Mesenchymal stem cell (in vitro differentiated cells and primary cell): ENCODE measurements at regions not wholly inside any gene's neighbourhood (a gene's known extent, or its start where the extent isn't known, plus 50 kb on each side); places are given as distances from the start of the nearest gene placed in this dataset.

ENCODE experiments used
- DNase-seq: peaks from one replicate; pipeline ENCODE4 v3.0.0-alpha.2; 2013
- H2AFZ ChIP-seq: one replicate; pipeline ENCODE4 v1.6.1; 2013; ENCODE audit warnings: low read depth, mild to moderate bottlenecking, control low read depth, inconsistent platforms, low read length, moderate library complexity
- H2AK5ac ChIP-seq: 2 replicates; pipeline ENCODE4 v1.6.1; 2013; ENCODE audit warnings: low read length, moderate library complexity, mild to moderate bottlenecking, inconsistent platforms; ENCODE audit not compliant: severe bottlenecking
- H2BK120ac ChIP-seq: one replicate; pipeline ENCODE4 v1.6.1; 2013; ENCODE audit warnings: low read depth, mild to moderate bottlenecking, inconsistent platforms, low read length, moderate library complexity
- H2BK12ac ChIP-seq, 2 experiments: one replicate each; pipeline ENCODE4 v1.6.1; 2013; ENCODE audit warnings: inconsistent platforms in 2 of 2, low read length in 2 of 2, mild to moderate bottlenecking in 2 of 2, moderate library complexity in 2 of 2, control low read depth in 1 of 2
- H2BK15ac ChIP-seq: one replicate; pipeline ENCODE4 v1.6.1; 2013; ENCODE audit warnings: mild to moderate bottlenecking, low read depth, inconsistent platforms; ENCODE audit not compliant: poor library complexity, severe bottlenecking
- H2BK5ac ChIP-seq: 2 replicates; pipeline ENCODE4 v1.6.1; 2013; ENCODE audit warnings: low read depth, mild to moderate bottlenecking, low read length, control low read depth, inconsistent platforms; ENCODE audit not compliant: poor library complexity, severe bottlenecking
- H3K14ac ChIP-seq, 2 experiments: one replicate each; pipeline ENCODE4 v1.6.1; 2013; ENCODE audit warnings: inconsistent platforms in 2 of 2, low read length in 2 of 2, control low read depth in 1 of 2, mild to moderate bottlenecking in 1 of 2, moderate library complexity in 1 of 2
- H3K18ac ChIP-seq, 2 experiments: one replicate each; pipeline ENCODE4 v1.6.1; 2013; ENCODE audit warnings: inconsistent platforms in 2 of 2, low read length in 2 of 2, control low read depth in 1 of 2, low read depth in 1 of 2, mild to moderate bottlenecking in 1 of 2
- H3K23ac ChIP-seq, 2 experiments: one replicate each; pipeline ENCODE4 v1.6.1; 2013; ENCODE audit warnings: inconsistent platforms in 2 of 2, low read length in 2 of 2, mild to moderate bottlenecking in 2 of 2, moderate library complexity in 2 of 2, control low read depth in 1 of 2
- H3K27ac ChIP-seq: 2 replicates; pipeline ENCODE4 v1.5.1; 2013; ENCODE audit warnings: mild to moderate bottlenecking, moderate library complexity, low read length, control low read depth, inconsistent platforms; ENCODE audit not compliant: poor library complexity, severe bottlenecking
- H3K27me3 ChIP-seq, 2 experiments: 2 replicates each; pipeline versions ENCODE4 v1.6.1 to v1.7.0; 2013; ENCODE audit warnings: low read length in 2 of 2, mild to moderate bottlenecking in 2 of 2, moderate library complexity in 2 of 2, control low read depth in 1 of 2, inconsistent platforms in 1 of 2; ENCODE audit not compliant: control insufficient read depth in 1 of 2, insufficient read depth in 1 of 2
- H3K36me3 ChIP-seq, 2 experiments: 2 replicates each; pipeline versions ENCODE4 v1.6.1 to v1.7.0; 2013; ENCODE audit warnings: low read length in 2 of 2, control low read depth in 1 of 2, inconsistent platforms in 1 of 2, low read depth in 1 of 2, mild to moderate bottlenecking in 1 of 2; ENCODE audit not compliant: insufficient read depth in 2 of 2, control insufficient read depth in 1 of 2
- H3K4ac ChIP-seq, 2 experiments: one replicate each; pipeline ENCODE4 v1.6.1; 2013; ENCODE audit warnings: inconsistent platforms in 2 of 2, low read length in 2 of 2, mild to moderate bottlenecking in 2 of 2, moderate library complexity in 2 of 2, control low read depth in 1 of 2, low read depth in 1 of 2
- H3K4me1 ChIP-seq: 2 replicates; pipeline ENCODE4 v1.6.1; 2013; ENCODE audit warnings: low read depth, low read length, control low read depth; ENCODE audit not compliant: control insufficient read depth, insufficient read depth
- H3K4me2 ChIP-seq: 2 replicates; pipeline ENCODE4 v1.6.1; 2013; ENCODE audit warnings: low read length, mild to moderate bottlenecking, inconsistent platforms; ENCODE audit not compliant: poor library complexity, severe bottlenecking
- H3K4me3 ChIP-seq, 2 experiments: 2 replicates each; pipeline versions ENCODE4 v1.5.1 to v1.7.0; 2013; ENCODE audit warnings: low read length in 2 of 2, mild to moderate bottlenecking in 2 of 2, control low read depth in 1 of 2, low read depth in 1 of 2; ENCODE audit not compliant: insufficient read depth in 1 of 2
- H3K79me1 ChIP-seq: replicated peaks from 2 replicates; pipeline ENCODE4 v1.6.1; 2013; ENCODE audit warnings: mild to moderate bottlenecking, control low read depth, low read length, inconsistent platforms; ENCODE audit not compliant: poor library complexity, severe bottlenecking
- H3K9ac ChIP-seq: 2 replicates; pipeline ENCODE4 v1.7.0; 2013; ENCODE audit warnings: mild to moderate bottlenecking, low read length, moderate library complexity
- H3K9me3 ChIP-seq: 2 replicates; pipeline ENCODE4 v1.7.0; 2013; ENCODE audit warnings: mild to moderate bottlenecking, low read length; ENCODE audit not compliant: control insufficient read depth
- H4K8ac ChIP-seq: one replicate; pipeline ENCODE4 v1.6.1; 2013; ENCODE audit warnings: inconsistent platforms, mild to moderate bottlenecking, low read length, moderate library complexity
- H4K91ac ChIP-seq: one replicate; pipeline ENCODE4 v1.6.1; 2013; ENCODE audit warnings: mild to moderate bottlenecking, low read length, inconsistent platforms
- WGBS: methylation state at CpG from one replicate; pipeline ENCODE4 v1.1.7; 2013; ENCODE audit warnings: mixed read lengths; 5-methylcytosine and 5-hydroxymethylcytosine counted together

DNA sequence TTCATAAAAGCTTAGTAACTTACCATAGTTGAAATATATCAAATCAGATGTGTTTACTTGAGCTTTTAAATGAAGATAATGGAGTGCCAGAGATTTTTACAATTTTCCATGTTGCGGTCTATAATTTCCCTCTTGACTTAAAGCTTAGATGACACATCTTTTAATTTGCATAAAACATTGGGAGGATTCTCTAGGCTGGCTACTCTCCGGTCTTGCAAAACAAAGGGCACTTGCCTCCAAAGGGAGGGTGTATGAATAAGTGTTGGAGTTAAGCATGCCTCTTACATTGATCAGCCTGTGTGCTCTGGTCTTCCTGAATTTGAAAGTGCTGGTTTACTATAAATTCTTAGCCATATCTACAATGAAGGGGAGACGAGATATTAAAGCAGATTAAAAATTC lies 336.4 kb upstream of the NAV3 start:
- Histone ChIP-seq H3K4me1 (peaks cover 3% of the 10 kb centered on the region), H3K23ac (no peak overlapping the region), H3K27ac (no peak overlapping the region), H3K27me3 (no peaks in the 10 kb centered on the region), H2AFZ (no peak overlapping the region), H2BK5ac (no peak overlapping the region), H3K79me1 (no peaks in the 10 kb centered on the region), H3K9ac (no peak overlapping the region), H2BK120ac (no peak overlapping the region), H2AK5ac (no peak overlapping the region), H4K8ac (no peak overlapping the region), H3K4me3 (no peak overlapping the region), H3K4ac (no peak overlapping the region), H3K14ac (no peak overlapping the region), H3K36me3 (no peaks in the 10 kb centered on the region), H3K18ac (no peak overlapping the region), H2BK15ac (no peak overlapping the region), H4K91ac (no peak overlapping the region), H2BK12ac (no peak overlapping the region), H3K9me3 (no peaks in the 10 kb centered on the region), H3K4me2 (no peak overlapping the region)
- no peak for DNase-seq
- 94% methylated on average over 1 of the region's 3 CpGs for WGBS

DNA sequence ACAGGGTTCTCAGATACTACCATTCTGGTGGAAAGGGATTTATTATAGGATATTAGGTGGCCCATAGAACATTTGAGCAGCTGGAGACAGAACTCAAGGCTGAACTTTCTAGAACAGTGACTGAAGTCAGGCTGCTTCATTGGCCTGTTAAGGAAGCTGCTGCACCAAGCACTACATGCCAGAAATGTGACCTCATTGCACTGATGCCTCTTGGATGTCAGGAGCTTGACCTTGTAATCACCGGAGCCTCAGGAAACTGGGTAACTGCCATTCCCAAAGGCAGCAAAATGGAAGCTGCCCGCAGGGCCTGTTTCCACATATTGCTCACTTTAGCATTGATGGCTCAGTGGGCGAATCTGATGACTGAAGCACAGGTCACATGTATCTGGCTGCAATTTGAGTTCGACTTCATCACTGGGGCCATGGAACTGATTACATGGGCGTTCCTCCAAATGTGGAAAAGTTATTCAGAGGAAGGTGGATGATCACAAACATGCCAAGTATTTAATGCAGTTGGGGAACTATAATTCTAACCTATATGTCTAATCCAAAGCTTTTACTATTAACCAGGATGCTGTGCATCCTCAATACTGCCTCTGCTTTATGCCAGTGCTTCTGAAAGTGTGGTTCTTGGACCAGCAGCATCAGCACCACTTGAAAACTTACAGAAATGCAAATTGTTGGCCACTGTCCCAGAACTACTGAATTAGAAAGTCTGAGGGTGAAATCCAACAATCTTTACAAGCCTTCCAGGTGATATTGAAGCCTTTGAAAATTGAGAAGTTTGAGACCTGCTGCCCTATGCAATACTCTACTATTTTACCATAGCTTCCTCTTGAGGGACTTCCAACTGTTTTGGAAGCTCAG lies 337.2 kb upstream of the NAV3 start:
- Histone ChIP-seq H3K9ac (no peak overlapping the region), H2BK120ac (no peak overlapping the region), H3K4ac (no peak overlapping the region), H2BK15ac (no peak overlapping the region), H3K14ac (no peak overlapping the region), H3K4me1 (peaks cover 3% of the 10 kb centered on the region), H2BK5ac (no peak overlapping the region), H3K4me3 (no peak overlapping the region), H3K27ac (no peak overlapping the region), H2AFZ (no peak overlapping the region), H3K36me3 (no peaks in the 10 kb centered on the region), H3K79me1 (no peaks in the 10 kb centered on the region), H2BK12ac (no peak overlapping the region), H4K91ac (no peak overlapping the region), H3K23ac (no peak overlapping the region), H4K8ac (no peak overlapping the region), H3K18ac (no peak overlapping the region), H3K9me3 (no peaks in the 10 kb centered on the region), H3K4me2 (no peak overlapping the region), H2AK5ac (no peak overlapping the region), H3K27me3 (no peaks in the 10 kb centered on the region)
- no peak for DNase-seq
- 52% methylated on average over 5 of the region's 5 CpGs for WGBS

- Histone ChIP-seq H4K91ac (no peak overlapping the region), H3K4ac (no peak overlapping the region), H3K4me3 (no peak overlapping the region), H3K18ac (no peak overlapping the region), H3K9me3 (no peaks in the 10 kb centered on the region), H2BK12ac (no peak overlapping the region), H2BK120ac (no peak overlapping the region), H3K4me1 (peaks cover 4% of the 10 kb centered on the region), H4K8ac (no peak overlapping the region), H3K4me2 (no peak overlapping the region), H3K9ac (no peak overlapping the region), H3K14ac (no peak overlapping the region), H3K23ac (no peak overlapping the region), H3K27ac (no peak overlapping the region), H2BK5ac (no peak overlapping the region), H2AK5ac (no peak overlapping the region), H2AFZ (no peak overlapping the region), H3K79me1 (no peaks in the 10 kb centered on the region), H2BK15ac (no peak overlapping the region), H3K27me3 (no peaks in the 10 kb centered on the region), H3K36me3 (no peaks in the 10 kb centered on the region)
- DNase-seq, result no peak
- WGBS, result 83% methylated on average over 4 of the region's 4 CpGs
Measured at GRCh38 chr12:77492536-77492935, 338.2 kb upstream of the NAV3 start.

GRCh38 chr12:77489331-77489970 lies 341.2 kb upstream of the NAV3 start:
- H2BK12ac ChIP-seq, result no peak overlapping the region
- H2BK120ac ChIP-seq, result no peak overlapping the region
- peaks cover 4% of the 10 kb centered on the region for H3K4me1 ChIP-seq
- no peak for DNase-seq
- no peak overlapping the region for H4K8ac ChIP-seq
- no peak overlapping the region for H4K91ac ChIP-seq
- H3K79me1 ChIP-seq, result no peaks in the 10 kb centered on the region
- no peak overlapping the region for H2AFZ ChIP-seq
- no peaks in the 10 kb centered on the region for H3K36me3 ChIP-seq
- H3K23ac ChIP-seq, result no peak overlapping the region
- no peak overlapping the region for H2BK15ac ChIP-seq
- no peak overlapping the region for H3K4me2 ChIP-seq
- no peak overlapping the region for H2BK5ac ChIP-seq
- H3K4me3 ChIP-seq, result no peak overlapping the region
- no peak overlapping the region for H3K4ac ChIP-seq
- no peak overlapping the region for H2AK5ac ChIP-seq
- H3K9me3 ChIP-seq, result no peaks in the 10 kb centered on the region
- H3K18ac ChIP-seq, result no peak overlapping the region
- H3K27me3 ChIP-seq, result no peaks in the 10 kb centered on the region
- no peak overlapping the region for H3K14ac ChIP-seq
- 63% methylated on average over 2 of the region's 4 CpGs for WGBS
- no peak overlapping the region for H3K9ac ChIP-seq
- H3K27ac ChIP-seq, result no peak overlapping the region
